ENCODE measurements at regions not wholly inside any gene's neighbourhood (a gene's known extent, or its start where the extent isn't known, plus 50 kb on each side); places are given as distances from the start of the nearest gene placed in this dataset.

DNA sequence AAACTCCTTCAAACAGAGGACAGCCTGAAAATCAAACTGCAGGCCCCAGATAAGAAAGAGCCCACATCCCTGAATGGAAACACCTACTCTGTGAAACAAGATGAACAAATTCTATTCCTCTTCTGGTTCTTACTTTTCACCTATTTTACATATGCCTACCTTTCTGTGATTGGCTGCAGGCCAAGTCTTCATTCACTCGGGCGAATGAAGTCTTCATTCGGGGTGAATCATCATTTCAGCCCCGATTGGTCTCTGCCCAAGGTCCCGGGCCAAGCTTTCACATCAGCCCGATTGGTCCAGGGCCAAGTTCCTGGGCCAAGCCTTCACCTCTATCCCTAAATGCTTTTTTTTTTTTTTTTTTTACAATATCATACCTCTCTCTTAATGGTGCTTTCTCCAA lies 529.8 kb upstream of the ACTRT1 start:
- Histone ChIP-seq H3K9me3 (ENCODE audit: insufficient read depth, low read depth, low read length) (no peaks in the 10 kb centered on the region), H3K79me1 (ENCODE audit: low read length) (no peaks in the 10 kb centered on the region), H3K14ac (ENCODE audit: low read length) (no peak overlapping the region), H3K4ac (ENCODE audit: low read depth, low read length) (no peak overlapping the region), H3K36me3 (ENCODE audit: control insufficient read depth in 1 of 2, insufficient read depth in 2 of 2, low read length in 2 of 2) (no peaks in the 10 kb centered on the region), H4K12ac (ENCODE audit: low read depth, low read length) (no peak overlapping the region), H2BK12ac (ENCODE audit: low read length) (no peak overlapping the region), H2AFZ (ENCODE audit: insufficient read depth, low read length, poor library complexity) (no peak overlapping the region), H3K27ac (ENCODE audit: low read depth, low read length) (no peak overlapping the region), H2BK5ac (ENCODE audit: low read depth, low read length, poor library complexity) (no peak overlapping the region), H3K9ac (ENCODE audit: low read length) (no peak overlapping the region), H2AK5ac (ENCODE audit: low read length) (no peak overlapping the region), H3K4me2 (ENCODE audit: low read length) (no peak overlapping the region), H3K4me3 (ENCODE audit: low read depth, low read length) (no peak overlapping the region), H4K91ac (ENCODE audit: low read depth, low read length) (no peak overlapping the region), H3K23ac (ENCODE audit: low read length) (no peak overlapping the region), H3K79me2 (ENCODE audit: control insufficient read depth, insufficient read depth, low read length, poor library complexity) (no peaks in the 10 kb centered on the region), H2BK120ac (ENCODE audit: insufficient read depth, low read length, poor library complexity) (no peak overlapping the region), H3K18ac (ENCODE audit: low read length) (no peak overlapping the region), H3K4me1 (ENCODE audit: control insufficient read depth in 1 of 2, insufficient read depth in 2 of 2, low read length in 2 of 2) (no peaks in the 10 kb centered on the region), H3K27me3 (ENCODE audit: insufficient read depth, low read length) (no peaks in the 10 kb centered on the region), H4K8ac (ENCODE audit: low read depth, low read length) (no peak overlapping the region)
- no peak for DNase-seq
- WGBS (ENCODE audit: extremely low coverage, insufficient coverage, insufficient read length), result no CpG with 5 or more reads among the region's 6 CpGs

DNA sequence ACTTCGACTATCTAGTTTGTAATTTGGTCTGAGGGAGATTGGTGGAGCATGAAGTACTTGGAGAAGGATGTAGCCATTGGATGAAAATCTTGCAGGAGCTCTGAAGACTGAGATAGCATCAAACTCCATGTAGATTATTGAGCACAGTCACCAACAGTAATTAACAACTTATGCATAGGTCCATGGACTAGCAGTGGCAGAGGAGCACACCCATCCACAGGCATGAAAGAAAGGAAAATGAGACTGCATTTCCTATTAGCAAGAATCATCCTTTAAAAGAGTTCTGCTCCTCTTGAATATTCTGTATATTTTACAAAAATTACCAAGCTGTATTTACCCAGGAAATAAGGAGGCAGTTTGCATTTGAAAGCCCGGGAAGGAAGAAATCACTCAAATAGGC lies 529.4 kb upstream of the ACTRT1 start:
- no CpG with 5 or more reads among the region's 2 CpGs for WGBS (ENCODE audit: extremely low coverage, insufficient coverage, insufficient read length)
- no peak overlapping the region for H2BK120ac ChIP-seq (ENCODE audit: insufficient read depth, low read length, poor library complexity)
- no peak for DNase-seq
- H3K18ac ChIP-seq (ENCODE audit: low read length), result no peak overlapping the region
- no peak overlapping the region for H3K14ac ChIP-seq (ENCODE audit: low read length)
- H3K79me2 ChIP-seq (ENCODE audit: control insufficient read depth, insufficient read depth, low read length, poor library complexity), result no peaks in the 10 kb centered on the region
- H4K12ac ChIP-seq (ENCODE audit: low read depth, low read length), result no peak overlapping the region
- H3K9ac ChIP-seq (ENCODE audit: low read length), result no peak overlapping the region
- H3K27ac ChIP-seq (ENCODE audit: low read depth, low read length), result no peak overlapping the region
- no peaks in the 10 kb centered on the region for H3K27me3 ChIP-seq (ENCODE audit: insufficient read depth, low read length)
- no peaks in the 10 kb centered on the region for H3K4me1 ChIP-seq (ENCODE audit: control insufficient read depth in 1 of 2, insufficient read depth in 2 of 2, low read length in 2 of 2)
- no peaks in the 10 kb centered on the region for H3K36me3 ChIP-seq (ENCODE audit: control insufficient read depth in 1 of 2, insufficient read depth in 2 of 2, low read length in 2 of 2)
- H2BK5ac ChIP-seq (ENCODE audit: low read depth, low read length, poor library complexity), result no peak overlapping the region
- no peaks in the 10 kb centered on the region for H3K79me1 ChIP-seq (ENCODE audit: low read length)
- no peak overlapping the region for H4K8ac ChIP-seq (ENCODE audit: low read depth, low read length)
- no peak overlapping the region for H2AK5ac ChIP-seq (ENCODE audit: low read length)
- no peak overlapping the region for H3K4me2 ChIP-seq (ENCODE audit: low read length)
- no peak overlapping the region for H2BK12ac ChIP-seq (ENCODE audit: low read length)
- H3K4me3 ChIP-seq (ENCODE audit: low read depth, low read length), result no peak overlapping the region
- H4K91ac ChIP-seq (ENCODE audit: low read depth, low read length), result no peak overlapping the region
- H3K9me3 ChIP-seq (ENCODE audit: insufficient read depth, low read depth, low read length), result no peaks in the 10 kb centered on the region
- H3K23ac ChIP-seq (ENCODE audit: low read length), result no peak overlapping the region
- H3K4ac ChIP-seq (ENCODE audit: low read depth, low read length), result no peak overlapping the region
- H2AFZ ChIP-seq (ENCODE audit: insufficient read depth, low read length, poor library complexity), result no peak overlapping the region

DNA sequence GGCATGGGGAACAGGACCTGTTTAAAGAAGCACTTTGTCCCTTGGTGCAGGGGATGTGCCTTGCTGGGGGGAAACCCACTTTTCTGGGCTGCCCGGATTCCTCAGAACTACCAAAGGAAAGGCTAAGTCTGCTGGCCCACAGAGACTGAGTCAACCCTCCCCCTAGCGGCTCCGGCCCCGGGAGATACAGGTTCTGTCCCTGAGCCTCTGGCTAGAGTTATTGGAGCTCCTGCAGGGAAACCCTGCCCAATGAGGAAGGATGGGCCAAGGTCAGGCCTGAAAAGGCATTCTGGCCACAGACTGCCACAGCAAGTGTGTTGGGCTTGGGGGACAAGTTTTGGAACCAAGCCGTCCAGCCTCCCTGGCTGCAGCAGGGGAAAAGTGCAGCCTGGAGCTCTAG lies 490.9 kb upstream of the ACTRT1 start:
- no peak overlapping the region for H3K27ac ChIP-seq (ENCODE audit: low read depth, low read length)
- no peaks in the 10 kb centered on the region for H3K27me3 ChIP-seq (ENCODE audit: insufficient read depth, low read length)
- no peak overlapping the region for H4K8ac ChIP-seq (ENCODE audit: low read depth, low read length)
- H3K9ac ChIP-seq (ENCODE audit: low read length), result no peak overlapping the region
- no peak overlapping the region for H3K14ac ChIP-seq (ENCODE audit: low read length)
- no peak overlapping the region for H2BK120ac ChIP-seq (ENCODE audit: insufficient read depth, low read length, poor library complexity)
- no peaks in the 10 kb centered on the region for H3K36me3 ChIP-seq (ENCODE audit: control insufficient read depth in 1 of 2, insufficient read depth in 2 of 2, low read length in 2 of 2)
- H3K4me1 ChIP-seq (ENCODE audit: control insufficient read depth in 1 of 2, insufficient read depth in 2 of 2, low read length in 2 of 2), result no peaks in the 10 kb centered on the region
- H3K4me3 ChIP-seq (ENCODE audit: low read depth, low read length), result no peak overlapping the region
- no CpG with 5 or more reads among the region's 5 CpGs for WGBS (ENCODE audit: extremely low coverage, insufficient coverage, insufficient read length)
- no peaks in the 10 kb centered on the region for H3K79me1 ChIP-seq (ENCODE audit: low read length)
- no peak overlapping the region for H4K91ac ChIP-seq (ENCODE audit: low read depth, low read length)
- H2AFZ ChIP-seq (ENCODE audit: insufficient read depth, low read length, poor library complexity), result no peak overlapping the region
- no peaks in the 10 kb centered on the region for H3K79me2 ChIP-seq (ENCODE audit: control insufficient read depth, insufficient read depth, low read length, poor library complexity)
- no peak overlapping the region for H2BK5ac ChIP-seq (ENCODE audit: low read depth, low read length, poor library complexity)
- no peaks in the 10 kb centered on the region for H3K9me3 ChIP-seq (ENCODE audit: insufficient read depth, low read depth, low read length)
- H2AK5ac ChIP-seq (ENCODE audit: low read length), result no peak overlapping the region
- DNase-seq, result no peak
- H3K4me2 ChIP-seq (ENCODE audit: low read length), result no peak overlapping the region
- no peak overlapping the region for H3K23ac ChIP-seq (ENCODE audit: low read length)
- H2BK12ac ChIP-seq (ENCODE audit: low read length), result no peak overlapping the region
- H3K4ac ChIP-seq (ENCODE audit: low read depth, low read length), result no peak overlapping the region
- no peak overlapping the region for H4K12ac ChIP-seq (ENCODE audit: low read depth, low read length)
- H3K18ac ChIP-seq (ENCODE audit: low read length), result no peak overlapping the region

DNA sequence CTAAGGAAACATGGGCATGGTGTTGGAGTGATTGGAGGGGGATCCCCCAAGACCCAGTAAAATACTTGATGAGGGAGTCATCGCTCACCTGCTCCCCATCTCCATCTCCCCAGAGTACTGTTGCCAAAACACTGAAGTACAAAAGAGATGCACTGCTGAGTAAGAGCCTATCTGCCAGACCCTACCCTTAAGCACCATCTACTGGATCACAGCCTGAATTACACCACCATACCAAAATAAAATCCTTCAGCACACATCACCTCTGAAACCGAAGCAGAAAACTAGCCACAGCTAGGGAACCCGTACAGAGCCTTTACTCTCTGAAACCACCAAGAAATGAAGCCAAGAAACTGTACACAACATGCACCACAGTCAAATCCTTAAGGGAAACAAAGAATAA lies 466.3 kb upstream of the ACTRT1 start:
- Histone ChIP-seq H4K91ac (ENCODE audit: low read depth, low read length) (no peak overlapping the region), H4K12ac (ENCODE audit: low read depth, low read length) (no peak overlapping the region), H2AFZ (ENCODE audit: insufficient read depth, low read length, poor library complexity) (no peak overlapping the region), H2AK5ac (ENCODE audit: low read length) (no peak overlapping the region), H2BK12ac (ENCODE audit: low read length) (no peak overlapping the region), H3K9me3 (ENCODE audit: insufficient read depth, low read depth, low read length) (no peaks in the 10 kb centered on the region), H3K4me1 (ENCODE audit: control insufficient read depth in 1 of 2, insufficient read depth in 2 of 2, low read length in 2 of 2) (no peaks in the 10 kb centered on the region), H3K4me2 (ENCODE audit: low read length) (no peak overlapping the region), H3K23ac (ENCODE audit: low read length) (no peak overlapping the region), H3K79me1 (ENCODE audit: low read length) (no peaks in the 10 kb centered on the region), H3K79me2 (ENCODE audit: control insufficient read depth, insufficient read depth, low read length, poor library complexity) (no peaks in the 10 kb centered on the region), H3K18ac (ENCODE audit: low read length) (no peak overlapping the region), H3K9ac (ENCODE audit: low read length) (no peak overlapping the region), H3K4me3 (ENCODE audit: low read depth, low read length) (no peak overlapping the region), H3K14ac (ENCODE audit: low read length) (no peak overlapping the region), H3K27me3 (ENCODE audit: insufficient read depth, low read length) (no peaks in the 10 kb centered on the region), H3K4ac (ENCODE audit: low read depth, low read length) (no peak overlapping the region), H3K27ac (ENCODE audit: low read depth, low read length) (no peak overlapping the region), H2BK5ac (ENCODE audit: low read depth, low read length, poor library complexity) (no peak overlapping the region), H2BK120ac (ENCODE audit: insufficient read depth, low read length, poor library complexity) (no peak overlapping the region), H3K36me3 (ENCODE audit: control insufficient read depth in 1 of 2, insufficient read depth in 2 of 2, low read length in 2 of 2) (no peaks in the 10 kb centered on the region), H4K8ac (ENCODE audit: low read depth, low read length) (no peak overlapping the region)
- WGBS (ENCODE audit: extremely low coverage, insufficient coverage, insufficient read length), result no CpG with 5 or more reads among the region's 3 CpGs
- DNase-seq, result peak in 1 of 2 donors; percentile 11
